SK-N-SH (cell line): ENCODE measurements at regions not wholly inside any gene's neighbourhood (a gene's known extent, or its start where the extent isn't known, plus 50 kb on each side); places are given as distances from the start of the nearest gene placed in this dataset.

Source experiments
- CTCF ChIA-PET: fragments of 300-600, 350-600 bp; formaldehyde crosslinking; extraction: SDS; loops from one replicate; lab custom pipeline; 2021; lab: Yijun Ruan, JAX
- POLR2A ChIA-PET: fragments of 350-600 bp; sonication (Branson Sonifier 250); formaldehyde crosslinking; extraction: SDS; loops from one replicate; lab custom pipeline; 2020; ENCODE audit warnings: antibody characterized with exemption, inconsistent platforms; lab: Yijun Ruan, JAX
- DNase-seq: peaks from one replicate; pipeline ENCODE4 v3.0.0; 2012
- H2AFZ ChIP-seq: fragments of 200-600 bp; sonication (generic); 2 replicates; pipeline ENCODE4 v1.8.1; 2016; ENCODE audit warnings: antibody characterized with exemption, mild to moderate bottlenecking, low read depth
- H3F3A ChIP-seq: fragments of 200-600 bp; sonication (generic); replicated peaks from 2 replicates; pipeline ENCODE3; 2016; ENCODE audit warnings: antibody characterized with exemption, mild to moderate bottlenecking; ENCODE audit not compliant: insufficient read depth
- H3K27ac ChIP-seq, 2 experiments: fragments of 200-500 bp in 1 of 2; fragments of 200-600 bp in 1 of 2; sonication (Bioruptor generic) in 1 of 2; sonication (generic), shearing (Covaris generic) in 1 of 2; 2 replicates each; pipeline versions ENCODE4 v1.5.1 to v1.6.1; 2014 to 2016; ENCODE audit warnings: low read depth in 2 of 2, inconsistent platforms in 1 of 2, low read length in 1 of 2, mild to moderate bottlenecking in 1 of 2, mixed read lengths in 1 of 2
- H3K27me3 ChIP-seq: fragments of 200-600 bp; sonication (generic), shearing (Covaris generic); 2 replicates; pipeline ENCODE4 v1.6.1; 2016; ENCODE audit warnings: mixed run types; ENCODE audit not compliant: insufficient read depth
- H3K36me3 ChIP-seq, 2 experiments: fragments of 200-500 bp in 1 of 2; fragments of 200-600 bp in 1 of 2; sonication (Bioruptor generic) in 1 of 2; sonication (generic) in 1 of 2; replicated peaks in 1 of 2; 2 replicates each; pipeline versions ENCODE3 to v1.5.1; 2014 to 2016; ENCODE audit warnings: low read length in 1 of 2, mild to moderate bottlenecking in 1 of 2; ENCODE audit not compliant: insufficient read depth in 2 of 2, control insufficient read depth in 1 of 2
- H3K4me1 ChIP-seq, 2 experiments: fragments of 200-500 bp in 1 of 2; fragments of 200-600 bp in 1 of 2; sonication (Bioruptor generic) in 1 of 2; sonication (generic), shearing (Covaris generic) in 1 of 2; 2 replicates each; pipeline versions ENCODE4 v1.5.1 to v1.6.1; 2014 to 2016; ENCODE audit warnings: low read depth in 1 of 2, low read length in 1 of 2, mixed run types in 1 of 2; ENCODE audit not compliant: insufficient read depth in 2 of 2, control insufficient read depth in 1 of 2
- H3K4me2 ChIP-seq: fragments of 200-600 bp; sonication (generic), shearing (Covaris generic); 2 replicates; pipeline ENCODE4 v1.6.1; 2017; ENCODE audit warnings: mixed run types
- H3K4me3 ChIP-seq, 2 experiments: fragments of 200-500 bp in 1 of 2; fragments of 200-600 bp in 1 of 2; sonication (Bioruptor generic) in 1 of 2; sonication (generic), shearing (Covaris generic) in 1 of 2; 2 replicates each; pipeline versions ENCODE4 v1.5.1 to v1.8.1; 2014 to 2016; ENCODE audit warnings: low read depth in 2 of 2, inconsistent platforms in 1 of 2, low read length in 1 of 2, mild to moderate bottlenecking in 1 of 2, mixed read lengths in 1 of 2, moderate library complexity in 1 of 2
- H3K79me2 ChIP-seq: fragments of 200-600 bp; sonication (generic); 2 replicates; pipeline ENCODE4 v1.8.1; 2017; ENCODE audit warnings: mild to moderate bottlenecking; ENCODE audit not compliant: insufficient read depth
- H3K9ac ChIP-seq: fragments of 200-600 bp; sonication (generic); 2 replicates; pipeline ENCODE4 v1.6.1; 2017; ENCODE audit warnings: mixed run types
- H3K9me2 ChIP-seq: fragments of 200-600 bp; sonication (generic); 2 replicates; pipeline ENCODE4 v1.6.1; 2017; ENCODE audit warnings: mixed run types
- H3K9me3 ChIP-seq: fragments of 200-600 bp; sonication (generic); 2 replicates; pipeline ENCODE4 v1.6.1; 2017; ENCODE audit warnings: mixed run types, mild to moderate bottlenecking, moderate library complexity
- H4K20me1 ChIP-seq: fragments of 200-600 bp; sonication (generic); 2 replicates; pipeline ENCODE4 v1.6.1; 2017; ENCODE audit warnings: mild to moderate bottlenecking, mixed run types; ENCODE audit not compliant: insufficient read depth
- CHD2 ChIP-seq: fragments of 150-350 bp; IDR thresholded peaks from 2 replicates; pipeline ENCODE4 v1.6.1; 2018; ENCODE audit warnings: low read length; ENCODE audit not compliant: partially characterized antibody
- ELF1 ChIP-seq: IDR thresholded peaks from 2 replicates; pipeline ENCODE4 v1.4.0; 2012
- EP300 ChIP-seq, 2 experiments: IDR thresholded peaks; 2 replicates each; pipeline versions ENCODE4 v1.4.0 to v1.6.1; 2012; ENCODE audit warnings: borderline replicate concordance in 1 of 2, low read depth in 1 of 2, low read length in 1 of 2
- FOXM1 ChIP-seq: IDR thresholded peaks from 2 replicates; pipeline ENCODE4 v1.4.0; 2012; ENCODE audit warnings: low read depth, mild to moderate bottlenecking
- GABPA ChIP-seq: IDR thresholded peaks from 2 replicates; pipeline ENCODE4 v1.4.0; 2012; ENCODE audit warnings: low read depth, mild to moderate bottlenecking
- IRF3 ChIP-seq: fragments of 150-350 bp; IDR thresholded peaks from 2 replicates; pipeline ENCODE4 v1.6.1; 2016; ENCODE audit warnings: mild to moderate bottlenecking, low read depth, low read length
- JUND ChIP-seq: IDR thresholded peaks from 2 replicates; pipeline ENCODE4 v1.4.0; 2012
- NFIC ChIP-seq: IDR thresholded peaks from 2 replicates; pipeline ENCODE4 v1.4.0; 2012; ENCODE audit warnings: borderline replicate concordance
- NRF1 ChIP-seq: IDR thresholded peaks from 2 replicates; pipeline ENCODE4 v1.6.1; 2012; ENCODE audit warnings: low read depth, mild to moderate bottlenecking, low read length
- RAD21 ChIP-seq: IDR thresholded peaks from 2 replicates; pipeline ENCODE4 v1.6.1; 2012; ENCODE audit warnings: mild to moderate bottlenecking, low read length
- REST ChIP-seq: IDR thresholded peaks from 2 replicates; pipeline ENCODE4 v1.6.1; 2012; ENCODE audit warnings: mild to moderate bottlenecking, low read depth, low read length, moderate library complexity
- RFX5 ChIP-seq: IDR thresholded peaks from 2 replicates; pipeline ENCODE4 v1.6.1; 2012; ENCODE audit warnings: mild to moderate bottlenecking, improper control_type of control experiment, low read length
- TAF1 ChIP-seq: IDR thresholded peaks from 2 replicates; pipeline ENCODE4 v1.6.1; 2012; ENCODE audit warnings: low read depth, mild to moderate bottlenecking, low read length, moderate library complexity, borderline replicate concordance
- USF1 ChIP-seq: IDR thresholded peaks from 2 replicates; pipeline ENCODE4 v1.4.0; 2012; ENCODE audit warnings: low read depth, borderline replicate concordance
- YY1 ChIP-seq: IDR thresholded peaks from 2 replicates; pipeline ENCODE4 v1.4.0; 2012; ENCODE audit warnings: low read depth, mild to moderate bottlenecking
- ZBTB33 ChIP-seq: IDR thresholded peaks from 2 replicates; pipeline ENCODE4 v1.4.0; 2012; ENCODE audit warnings: low read depth, borderline replicate concordance
- WGBS: methylation state at CpG from one replicate; pipeline ENCODE4 v1.1.6; 2017; ENCODE audit warnings: low lambda C conversion rate; 5-methylcytosine and 5-hydroxymethylcytosine counted together

- Histone ChIP-seq H3K4me3 (no peak overlapping the region), H3K9ac (no peak overlapping the region), H3K27ac (no peak overlapping the region), H3K4me2 (no peak overlapping the region), H3K9me2 (no peaks in the 10 kb centered on the region), H3K9me3 (peaks cover 24% of the 10 kb centered on the region), H3K27me3 (no peaks in the 10 kb centered on the region), H2AFZ (no peak overlapping the region), H3F3A (no peaks in the 10 kb centered on the region), H4K20me1 (no peaks in the 10 kb centered on the region), H3K36me3 (no peaks in the 10 kb centered on the region), H3K4me1 (no peaks in the 10 kb centered on the region), H3K79me2 (no peaks in the 10 kb centered on the region)
- ChIA-PET POLR2A (no interaction called here), CTCF (no interaction called here)
- TF ChIP-seq CHD2 (no peak), REST (no peak), USF1 (no peak), RFX5 (no peak), ZBTB33 (no peak), GABPA (no peak), ELF1 (no peak), JUND (no peak), FOXM1 (no peak), EP300 (IDR thresholded peaks at IDR 0.05; ENCODE audit: borderline replicate concordance in 1 of 2, low read depth in 1 of 2, low read length in 1 of 2) (no peak), NRF1 (no peak), NFIC (no peak), IRF3 (no peak), RAD21 (no peak), YY1 (no peak), TAF1 (no peak)
- WGBS, result 6% methylated on average over 7 of the region's 7 CpGs
- DNase-seq, result no peak
Observed at GRCh38 chr7:63092951-63093350, 905.7 kb upstream of the ZNF722 start.
